ENCODE measurements at regions not wholly inside any gene's neighbourhood (a gene's known extent, or its start where the extent isn't known, plus 50 kb on each side); places are given as distances from the start of the nearest gene placed in this dataset.
"Not testable (repeated sequence)": the region's sequence is repeated elsewhere in the genome, so short reads cannot be mapped to it uniquely, and the experiment has no call there.

GRCh38 chr5:101534491-101535110 lies 631.5 kb upstream of the ST8SIA4 start:
- DNase-seq (ENCODE audit: insufficient read length, low spot score) (no peak), FAIRE-seq (no peak)

- no peak for FAIRE-seq
- no peak for DNase-seq (ENCODE audit: insufficient read length, low spot score)
Measured at GRCh38 chr5:101532430-101532829, 629.3 kb upstream of the ST8SIA4 start.

- no peak for FAIRE-seq
- no peak for DNase-seq (ENCODE audit: insufficient read length, low spot score)
Measured at GRCh38 chr5:101531026-101531425, 627.9 kb upstream of the ST8SIA4 start.

GRCh38 chr5:101529094-101529493 lies 626.0 kb upstream of the ST8SIA4 start:
- DNase-seq (ENCODE audit: insufficient read length, low spot score); FAIRE-seq: not testable (repeated sequence)

- DNase-seq (ENCODE audit: insufficient read length, low spot score) (no peak), FAIRE-seq (no peak)
Measured at GRCh38 chr5:101520417-101520816, 617.3 kb upstream of the ST8SIA4 start.

- FAIRE-seq: no peak
Measured at GRCh38 chr5:101517795-101518194, 614.7 kb upstream of the ST8SIA4 start.

GRCh38 chr5:101515721-101516120 lies 612.6 kb upstream of the ST8SIA4 start:
- FAIRE-seq (no peak), DNase-seq (ENCODE audit: insufficient read length, low spot score) (no peak)

More at GRCh38 chr5:101517795-101518194, 614.7 kb upstream of the ST8SIA4 start:
- no peak for DNase-seq (ENCODE audit: insufficient read length, low spot score)

- no peak for FAIRE-seq
- no peak for DNase-seq (ENCODE audit: insufficient read length, low spot score)
Measured at GRCh38 chr5:101505891-101506570, 602.9 kb upstream of the ST8SIA4 start.

GRCh38 chr5:101482931-101483330 lies 579.8 kb upstream of the ST8SIA4 start:
- FAIRE-seq (no peak), DNase-seq (ENCODE audit: insufficient read length, low spot score) (no peak)

- DNase-seq (ENCODE audit: insufficient read length, low spot score): no peak
- no peak for FAIRE-seq
Measured at GRCh38 chr5:101473483-101473882, 570.4 kb upstream of the ST8SIA4 start.

GRCh38 chr5:101461455-101461854 lies 558.4 kb upstream of the ST8SIA4 start:
- FAIRE-seq: no peak
- no peak for DNase-seq (ENCODE audit: insufficient read length, low spot score)

GRCh38 chr5:101458587-101458986 lies 555.5 kb upstream of the ST8SIA4 start:
- DNase-seq (ENCODE audit: insufficient read length, low spot score) (no peak), FAIRE-seq (no peak)

- DNase-seq (ENCODE audit: insufficient read length, low spot score): no peak
- FAIRE-seq: no peak
Measured at GRCh38 chr5:101455851-101456250, 552.8 kb upstream of the ST8SIA4 start.

GRCh38 chr5:101455048-101455447 lies 552.0 kb upstream of the ST8SIA4 start:
- no peak for FAIRE-seq
- no peak for DNase-seq (ENCODE audit: insufficient read length, low spot score)

- FAIRE-seq; DNase-seq (ENCODE audit: insufficient read length, low spot score): not testable (repeated sequence)
Measured at GRCh38 chr5:101442281-101442680, 539.2 kb upstream of the ST8SIA4 start.

GRCh38 chr5:101440173-101440572 lies 537.1 kb upstream of the ST8SIA4 start:
- no peak for DNase-seq (ENCODE audit: insufficient read length, low spot score)
- FAIRE-seq: no peak

GRCh38 chr5:101437351-101437750 lies 534.3 kb upstream of the ST8SIA4 start:
- DNase-seq (ENCODE audit: insufficient read length, low spot score) (no peak), FAIRE-seq (no peak)

- DNase-seq (ENCODE audit: insufficient read length, low spot score) (no peak), FAIRE-seq (no peak)
Measured at GRCh38 chr5:101435768-101436167, 532.7 kb upstream of the ST8SIA4 start.

- DNase-seq (ENCODE audit: insufficient read length, low spot score) (no peak), FAIRE-seq (no peak)
Measured at GRCh38 chr5:101431201-101431600, 528.1 kb upstream of the ST8SIA4 start.

GRCh38 chr5:101430551-101430950 lies 527.5 kb upstream of the ST8SIA4 start:
- no peak for DNase-seq (ENCODE audit: insufficient read length, low spot score)
- no peak for FAIRE-seq

GRCh38 chr5:101429241-101429640 lies 526.2 kb upstream of the ST8SIA4 start:
- FAIRE-seq (no peak), DNase-seq (ENCODE audit: insufficient read length, low spot score) (no peak)

GRCh38 chr5:101425339-101425859 lies 522.3 kb upstream of the ST8SIA4 start:
- DNase-seq (ENCODE audit: insufficient read length, low spot score) (no peak), FAIRE-seq (no peak)
